HAP-1 (cell line): ENCODE measurements at regions not wholly inside any gene's neighbourhood (a gene's known extent, or its start where the extent isn't known, plus 50 kb on each side); places are given as distances from the start of the nearest gene placed in this dataset.
A peak's percentile ranks its signal among the peaks of the same experiment; 100 is the strongest.

ENCODE experiments used
- DNase-seq, 2 experiments: peaks; one replicate each; pipeline ENCODE4 v3.0.0-alpha.2; 2016 to 2020; ENCODE audit warnings: low spot score in 2 of 2
- H3K27me3 ChIP-seq: fragments of 250-450 bp; sonication (Bioruptor Pico); 2 replicates; pipeline ENCODE4 v1.5.1; 2020; ENCODE audit warnings: low read depth, mild to moderate bottlenecking, moderate library complexity
- H3K36me3 ChIP-seq: fragments of 250-450 bp; sonication (Bioruptor Pico); replicated peaks from 2 replicates; pipeline ENCODE4 v1.5.1; 2020; ENCODE audit warnings: mild to moderate bottlenecking
- H3K4me1 ChIP-seq: fragments of 250-450 bp; sonication (Bioruptor Pico); 2 replicates; pipeline ENCODE4 v1.5.1; 2020; ENCODE audit warnings: mild to moderate bottlenecking
- H3K4me3 ChIP-seq: fragments of 250-450 bp; sonication (Bioruptor Pico); 2 replicates; pipeline ENCODE4 v1.5.1; 2020; ENCODE audit warnings: mild to moderate bottlenecking, moderate library complexity
- H3K9me3 ChIP-seq: fragments of 250-450 bp; sonication (Bioruptor Pico); 2 replicates; pipeline ENCODE4 v1.5.1; 2020; ENCODE audit warnings: mild to moderate bottlenecking, moderate library complexity
- in situ Hi-C: fragments of 300-500 bp; cut with MboI; formaldehyde crosslinking; loops from 3 replicates; pipeline ENCODE4 v1.14.3; 2020; ENCODE audit warnings: low sequenced_read_pairs, inconsistent platforms, mixed read lengths

DNA sequence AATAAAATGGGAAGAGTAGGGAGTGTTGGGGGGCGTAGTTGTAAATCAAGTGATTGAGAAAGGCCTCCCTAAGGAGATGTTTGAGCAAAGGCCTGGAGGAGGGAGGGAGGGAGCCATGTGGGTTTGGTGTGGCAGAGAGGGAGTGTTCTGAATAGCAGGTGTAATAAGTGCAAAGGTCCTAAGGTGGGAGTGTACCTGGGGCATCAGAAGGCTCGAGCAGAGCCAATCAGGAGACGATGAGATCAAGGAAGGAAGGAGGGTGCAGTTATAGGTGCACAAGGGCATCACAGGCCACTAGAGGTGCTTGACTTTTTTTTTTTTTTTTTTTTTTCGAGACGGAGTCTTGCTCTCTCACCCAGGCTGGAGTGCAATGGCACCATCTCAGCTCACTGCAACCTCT, 77.9 kb upstream of the PLXNC1 start:
- Histone ChIP-seq H3K9me3 (0 out of 2 replicates have a peak, but pooled peaks cover 2% of the 10 kb centered on the region), H3K4me3 (no peak overlapping the region), H3K36me3 (no peaks in the 10 kb centered on the region), H3K4me1 (0 out of 2 replicates have a peak, but pooled peaks cover 2% of the 10 kb centered on the region), H3K27me3 (no peaks in the 10 kb centered on the region)
- DNase-seq = no peak
- in situ Hi-C loops = no loop called here

DNA sequence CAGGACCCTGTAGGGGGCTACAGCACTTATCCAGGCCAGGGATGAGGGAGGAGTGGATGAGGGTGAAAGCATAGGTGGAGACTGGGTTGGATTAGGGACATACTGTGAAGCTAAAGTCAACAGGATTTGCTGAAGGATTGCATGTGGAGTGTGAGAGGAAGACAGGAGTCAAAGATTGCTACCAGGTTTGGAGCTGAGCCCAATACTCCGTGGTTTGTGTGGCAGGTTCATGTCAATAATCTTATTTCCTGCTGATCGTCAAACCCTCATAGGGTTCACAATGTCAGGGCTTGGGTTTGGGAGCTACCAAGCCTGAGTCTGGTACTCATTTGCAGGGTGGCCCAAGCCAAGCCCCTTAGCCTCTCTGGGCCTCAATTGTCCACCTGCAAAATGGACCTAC, 77.1 kb upstream of the PLXNC1 start:
- in situ Hi-C loops = no loop called here
- no peaks in the 10 kb centered on the region for H3K27me3 ChIP-seq
- no peak for DNase-seq
- H3K4me3 ChIP-seq = no peak overlapping the region
- no peaks in the 10 kb centered on the region for H3K36me3 ChIP-seq
- 0 out of 2 replicates have a peak, but pooled peaks cover 2% of the 10 kb centered on the region for H3K9me3 ChIP-seq
- H3K4me1 ChIP-seq = 0 out of 2 replicates have a peak, but pooled peaks cover 2% of the 10 kb centered on the region

DNA sequence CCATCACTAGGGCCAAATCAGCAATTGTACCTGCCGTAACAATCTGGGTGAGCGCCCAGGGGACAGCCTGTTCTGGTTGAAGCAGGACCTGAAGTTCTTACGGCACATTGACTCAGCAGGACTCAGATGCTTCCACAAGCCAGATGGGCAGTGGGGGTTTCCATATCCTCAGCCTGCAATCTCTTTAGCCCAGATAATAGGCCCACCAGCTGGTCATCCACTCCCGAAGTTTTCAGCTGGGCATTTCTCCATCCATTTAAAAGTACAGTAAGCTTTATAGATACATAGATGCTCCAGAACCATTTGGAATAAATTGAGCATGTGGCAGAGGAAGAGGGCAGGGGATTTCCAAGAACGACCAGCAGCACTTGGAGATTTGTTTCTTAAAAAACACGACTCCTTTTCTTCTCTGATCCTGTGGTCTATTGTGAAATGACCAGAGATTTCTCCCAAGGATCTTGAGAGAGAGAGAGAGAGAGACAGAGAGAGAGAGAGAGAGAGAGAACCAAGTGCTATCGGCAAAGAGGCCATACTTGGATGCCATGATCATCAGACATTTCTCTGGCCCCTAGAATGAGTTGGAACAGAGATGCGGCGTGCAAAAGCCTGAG, 74.8 kb upstream of the PLXNC1 start:
- DNase-seq = no peak
- H3K27me3 ChIP-seq = no peaks in the 10 kb centered on the region
- in situ Hi-C loops = no loop called here
- no peak overlapping the region for H3K4me3 ChIP-seq
- H3K4me1 ChIP-seq = peaks cover 8% of the 10 kb centered on the region
- H3K9me3 ChIP-seq = 0 out of 2 replicates have a peak, but pooled peaks cover 2% of the 10 kb centered on the region
- no peaks in the 10 kb centered on the region for H3K36me3 ChIP-seq

DNA sequence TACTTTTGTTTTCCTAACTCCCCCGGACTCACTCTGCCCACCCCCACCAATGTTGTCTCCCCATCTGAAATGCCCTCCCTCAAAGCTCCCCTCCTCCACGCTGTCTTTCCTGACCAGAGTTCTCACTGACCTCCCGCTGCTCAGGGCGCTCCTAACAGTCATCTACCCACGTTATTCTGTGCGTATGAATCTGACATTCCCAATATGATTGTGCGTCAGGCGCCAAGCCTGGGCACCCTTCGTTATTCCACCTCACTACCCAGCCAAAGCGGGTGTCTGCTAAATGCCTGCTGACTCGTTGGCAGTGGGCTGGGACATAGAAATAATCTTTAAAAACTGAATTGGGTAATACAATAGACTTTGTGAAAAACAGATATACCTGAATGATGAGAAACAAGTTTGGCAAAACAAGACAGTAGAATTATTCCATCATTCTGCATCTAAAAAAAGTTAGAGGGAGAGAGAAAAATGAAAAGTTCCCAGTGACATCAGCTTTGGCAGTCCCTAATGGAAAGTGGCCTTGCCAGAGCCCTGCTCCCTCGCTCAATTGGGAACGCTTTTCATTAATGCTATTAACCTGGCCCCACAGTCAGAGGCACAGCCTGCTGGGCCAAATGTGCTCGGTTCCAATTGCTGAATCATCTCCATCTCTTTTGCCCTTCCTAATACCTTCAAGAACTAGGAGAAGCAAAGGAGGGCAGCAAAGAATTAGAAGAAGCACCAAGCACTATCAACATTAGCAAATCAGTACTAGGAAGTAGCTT, 74.0 kb upstream of the PLXNC1 start:
- H3K36me3 ChIP-seq = no peaks in the 10 kb centered on the region
- in situ Hi-C loops = no loop called here
- H3K4me1 ChIP-seq = peaks cover 12% of the 10 kb centered on the region
- H3K27me3 ChIP-seq = no peaks in the 10 kb centered on the region
- no peaks in the 10 kb centered on the region for H3K9me3 ChIP-seq
- H3K4me3 ChIP-seq = no peak overlapping the region
- DNase-seq = no peak

DNA sequence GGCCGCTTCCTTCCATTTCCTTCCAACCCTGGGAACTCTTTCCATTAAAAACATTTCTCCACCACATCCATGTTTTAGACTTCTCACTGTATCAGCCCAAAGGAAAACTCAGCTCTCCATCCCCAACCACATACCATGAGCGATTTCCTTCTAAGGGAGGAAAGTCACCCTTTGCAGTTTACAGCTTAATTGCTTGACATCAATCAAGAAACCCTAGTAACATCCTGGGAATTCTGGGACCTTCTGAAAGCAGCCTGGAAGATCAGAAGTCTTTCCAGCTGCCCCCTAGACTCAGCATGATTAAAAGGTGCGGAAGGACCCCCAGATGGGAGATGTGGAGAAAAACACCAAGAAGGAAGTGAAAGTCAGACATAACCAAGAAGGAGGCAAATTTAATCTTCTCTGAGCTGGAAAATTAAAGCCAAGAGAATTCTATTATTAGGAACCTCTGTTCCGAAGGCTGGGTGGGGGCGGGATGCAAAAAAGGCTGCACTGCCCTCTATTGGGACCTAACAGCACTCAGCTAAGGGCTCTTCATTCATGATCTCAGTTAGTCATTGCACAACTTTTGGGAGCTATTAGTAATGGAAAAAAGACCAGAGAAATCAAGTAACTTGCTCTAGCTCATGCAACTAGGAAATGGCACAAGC, 73.3 kb upstream of the PLXNC1 start:
- DNase-seq = peak; percentile 50 to 65
- Histone ChIP-seq H3K4me1 (peaks cover 14% of the 10 kb centered on the region), H3K4me3 (no peak overlapping the region), H3K9me3 (no peaks in the 10 kb centered on the region), H3K27me3 (no peaks in the 10 kb centered on the region), H3K36me3 (no peaks in the 10 kb centered on the region)
- in situ Hi-C loops = no loop called here

DNA sequence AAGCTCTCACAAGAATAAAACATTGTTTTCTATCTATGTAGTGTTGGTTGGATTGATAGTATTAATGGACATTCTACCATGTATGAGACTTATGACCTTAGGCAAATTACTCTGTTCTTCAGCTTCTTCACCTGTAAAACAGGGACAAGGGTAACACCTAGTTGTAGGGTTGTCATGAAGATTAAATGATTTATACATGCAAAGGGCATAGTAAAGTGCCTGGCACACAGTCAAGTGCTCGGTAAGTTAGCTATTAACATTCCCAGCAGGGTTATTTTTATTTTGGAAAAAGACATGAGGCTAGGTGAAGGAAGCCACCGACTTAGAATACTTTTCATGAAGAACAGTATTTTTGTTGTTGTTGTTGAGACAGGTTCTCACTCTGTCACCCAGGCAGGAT, 71.2 kb upstream of the PLXNC1 start:
- DNase-seq = no peak
- H3K27me3 ChIP-seq = no peaks in the 10 kb centered on the region
- no peaks in the 10 kb centered on the region for H3K9me3 ChIP-seq
- H3K4me1 ChIP-seq = peaks cover 14% of the 10 kb centered on the region
- H3K4me3 ChIP-seq = no peak overlapping the region
- H3K36me3 ChIP-seq = no peaks in the 10 kb centered on the region
- in situ Hi-C loops = no loop called here

DNA sequence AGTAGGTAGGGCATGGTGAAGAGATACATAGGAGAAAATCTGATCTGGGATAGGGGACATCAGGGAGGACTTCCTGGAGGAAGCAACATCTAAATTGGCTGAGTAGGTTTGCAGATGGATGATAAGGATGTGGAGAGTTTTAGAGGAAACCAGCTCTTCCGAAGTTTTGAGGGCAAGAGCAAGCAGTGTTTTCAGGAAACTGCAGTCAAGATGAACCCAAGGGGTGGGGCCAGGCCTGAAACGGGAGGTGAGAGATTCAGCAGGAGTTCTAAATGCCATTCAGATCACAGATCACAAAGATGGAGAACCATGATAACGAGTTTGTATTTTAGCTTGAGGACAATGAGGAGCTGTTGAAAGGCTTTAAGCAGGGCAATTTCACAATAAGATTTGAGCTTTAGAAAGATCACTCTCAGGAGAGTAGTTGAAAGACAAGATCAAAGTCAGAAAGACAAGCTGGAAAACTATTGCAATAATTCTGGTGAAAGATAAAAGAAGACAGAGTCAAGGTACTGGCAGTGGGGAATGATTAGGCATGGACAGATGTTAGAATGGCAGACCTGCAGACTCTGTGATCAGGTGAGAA, 70.1 kb upstream of the PLXNC1 start:
- DNase-seq = peak; percentile 31 to 49

DNA sequence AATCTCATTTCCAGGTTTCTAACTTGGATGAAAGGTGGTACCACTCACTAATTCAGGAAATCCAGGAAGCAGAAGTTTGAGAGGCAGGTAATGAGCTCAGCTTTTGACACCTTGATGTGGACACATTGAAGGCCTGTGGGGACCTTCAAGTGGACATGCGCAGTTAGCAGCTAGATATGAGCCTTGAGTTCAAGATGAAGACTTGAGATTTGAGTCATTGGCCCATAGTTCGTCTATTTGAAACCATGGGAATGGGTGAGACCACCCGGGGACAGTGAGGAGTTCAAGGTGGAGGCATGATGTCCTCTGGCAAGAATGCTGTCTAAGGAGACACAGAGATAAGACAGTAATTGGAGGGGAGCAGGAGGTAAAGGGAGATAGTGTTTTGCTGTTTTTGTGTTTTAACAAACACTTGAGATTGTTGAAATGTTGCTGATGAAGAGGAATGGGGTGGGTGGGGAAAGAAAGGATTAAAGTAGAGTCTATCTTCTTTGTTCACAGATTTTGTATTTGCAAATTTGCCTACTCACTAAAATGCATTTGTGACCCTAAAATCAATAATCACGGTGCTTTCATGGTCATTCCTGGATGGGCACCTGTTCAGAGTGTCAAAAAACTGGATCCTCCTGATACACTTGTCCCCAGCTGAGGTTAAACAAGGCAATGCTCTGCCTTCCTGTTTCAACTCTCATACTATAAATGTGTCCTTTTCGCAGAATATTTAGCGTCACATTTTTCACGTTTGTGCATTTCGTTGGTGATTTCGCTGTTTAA, 69.5 kb upstream of the PLXNC1 start:
- Histone ChIP-seq H3K27me3 (no peaks in the 10 kb centered on the region), H3K4me3 (no peak overlapping the region)
- in situ Hi-C loops = no loop called here

More for the DNA sequence above, 70.1 kb upstream of the PLXNC1 start:
- no peaks in the 10 kb centered on the region for H3K36me3 ChIP-seq
- no peaks in the 10 kb centered on the region for H3K27me3 ChIP-seq
- no peaks in the 10 kb centered on the region for H3K9me3 ChIP-seq
- peaks cover 14% of the 10 kb centered on the region for H3K4me1 ChIP-seq
- in situ Hi-C loops = no loop called here
- no peak overlapping the region for H3K4me3 ChIP-seq

DNA sequence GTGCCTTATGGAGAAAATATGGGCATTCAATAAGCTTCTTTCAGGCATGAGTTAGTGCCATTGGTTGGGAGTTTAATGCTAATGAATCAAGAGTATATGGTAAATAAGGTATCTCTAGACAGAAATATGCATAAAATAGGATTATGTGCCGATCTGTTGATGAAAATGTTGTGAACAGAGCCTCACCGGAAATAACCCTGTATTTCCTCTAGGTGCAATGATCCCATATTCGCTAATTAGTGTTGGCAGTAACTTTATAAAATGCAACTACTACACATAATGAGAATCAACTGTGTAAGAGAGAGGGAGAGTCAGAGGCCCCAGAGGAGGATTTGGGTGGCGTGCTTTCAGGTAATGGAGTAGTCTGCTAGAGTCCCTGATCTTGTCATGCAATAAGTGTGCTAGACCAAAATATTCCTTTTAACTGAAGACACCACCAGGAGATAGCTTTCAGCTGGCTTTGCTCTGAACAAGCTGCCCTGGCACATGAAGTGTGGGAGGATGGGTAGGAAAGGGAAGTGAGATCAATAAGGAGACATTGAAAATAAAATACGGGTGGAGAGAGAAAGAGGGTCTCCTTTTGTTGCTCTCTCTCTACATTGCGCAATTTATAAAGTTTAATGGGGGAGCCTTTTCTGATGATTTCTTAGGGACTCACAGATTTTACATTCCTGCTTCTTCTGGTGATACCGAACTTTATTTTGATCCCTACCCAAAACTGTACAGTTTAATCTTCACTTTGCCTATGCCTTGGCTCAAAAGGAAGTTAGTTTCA, 68.6 kb upstream of the PLXNC1 start:
- DNase-seq = no peak
- in situ Hi-C loops = no loop called here
- no peak overlapping the region for H3K4me3 ChIP-seq

More for the DNA sequence above, 69.5 kb upstream of the PLXNC1 start:
- Histone ChIP-seq H3K4me1 (peaks cover 14% of the 10 kb centered on the region), H3K36me3 (no peaks in the 10 kb centered on the region), H3K9me3 (no peaks in the 10 kb centered on the region)
- DNase-seq = no peak

DNA sequence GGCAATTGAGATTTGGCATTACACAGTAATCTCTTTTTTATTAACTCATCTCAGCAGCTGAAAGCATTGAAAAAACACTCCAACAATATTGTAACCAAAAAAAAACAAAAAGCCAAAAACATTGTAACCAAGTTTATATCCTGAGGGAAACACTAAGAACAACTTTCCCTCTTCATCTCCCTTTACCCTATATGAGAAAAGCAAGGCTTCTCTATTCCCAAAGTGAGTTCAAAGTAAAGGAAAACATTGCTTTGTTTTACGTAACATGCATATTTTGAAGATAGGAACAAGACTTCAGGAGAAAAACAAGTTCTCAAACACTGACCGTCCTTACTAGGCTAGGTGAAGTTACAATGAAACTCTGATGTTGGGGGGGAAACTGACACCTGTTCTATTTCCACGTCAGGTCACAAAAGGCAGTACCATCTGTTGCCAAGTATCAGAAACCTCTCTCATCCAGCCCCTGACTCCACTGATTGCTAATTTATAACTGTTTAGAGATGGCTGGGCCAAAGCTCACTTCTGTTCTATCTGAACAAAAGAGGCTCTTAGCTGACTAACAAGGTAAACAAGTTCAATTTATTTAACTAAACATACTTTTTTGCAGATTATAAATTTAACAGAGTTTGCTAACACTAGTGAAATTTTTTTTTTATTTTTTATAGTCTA, 67.9 kb upstream of the PLXNC1 start:
- DNase-seq = no peak
- H3K36me3 ChIP-seq = no peaks in the 10 kb centered on the region
- in situ Hi-C loops = no loop called here
- H3K4me1 ChIP-seq = peaks cover 12% of the 10 kb centered on the region
- no peaks in the 10 kb centered on the region for H3K27me3 ChIP-seq
- H3K4me3 ChIP-seq = no peak overlapping the region
- no peaks in the 10 kb centered on the region for H3K9me3 ChIP-seq

More for the DNA sequence above, 68.6 kb upstream of the PLXNC1 start:
- no peaks in the 10 kb centered on the region for H3K36me3 ChIP-seq
- H3K9me3 ChIP-seq = no peaks in the 10 kb centered on the region
- H3K27me3 ChIP-seq = no peaks in the 10 kb centered on the region
- peaks cover 14% of the 10 kb centered on the region for H3K4me1 ChIP-seq

DNA sequence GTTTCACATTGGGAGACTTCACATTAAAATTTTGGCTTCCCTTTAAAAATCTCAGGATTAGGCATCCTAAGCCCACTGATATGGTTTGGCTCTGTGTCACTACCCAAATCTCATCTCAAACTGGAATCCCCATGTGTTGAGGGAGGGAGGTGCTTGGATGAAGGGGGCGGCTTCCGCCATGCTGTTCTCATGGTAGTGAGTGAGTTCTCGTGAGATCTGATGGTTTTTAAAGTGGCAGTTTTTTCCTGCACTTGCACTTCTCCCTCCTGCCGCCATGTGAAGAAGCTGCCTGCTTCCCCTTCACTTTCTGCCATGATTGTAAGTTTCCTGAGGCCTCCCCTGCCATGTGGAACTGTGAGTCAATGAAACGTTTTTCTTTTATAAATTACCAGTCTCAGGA, 65.7 kb upstream of the PLXNC1 start:
- Histone ChIP-seq H3K9me3 (no peaks in the 10 kb centered on the region), H3K4me3 (no peak overlapping the region), H3K27me3 (no peaks in the 10 kb centered on the region), H3K4me1 (peaks cover 12% of the 10 kb centered on the region), H3K36me3 (no peaks in the 10 kb centered on the region)
- no peak for DNase-seq
- in situ Hi-C loops = no loop called here

DNA sequence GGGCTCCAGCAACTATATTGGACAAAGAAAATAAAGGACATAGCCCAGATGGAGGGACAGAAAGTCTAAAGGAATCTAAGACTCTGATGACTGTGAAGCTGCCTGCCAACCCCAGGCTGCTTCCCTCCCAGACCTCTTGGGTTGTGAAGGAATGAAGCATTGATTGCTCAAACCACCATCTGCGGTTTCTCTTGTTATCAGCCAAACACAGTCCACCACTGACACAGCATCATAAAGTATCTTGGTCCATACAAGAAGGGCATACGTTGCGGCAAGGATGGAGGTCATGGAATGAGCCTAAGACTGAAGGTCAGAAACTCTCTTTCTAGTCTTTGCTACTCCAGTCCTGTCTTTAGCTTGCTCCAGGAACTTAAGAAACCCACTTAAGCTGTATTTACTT, 58.5 kb upstream of the PLXNC1 start:
- no peaks in the 10 kb centered on the region for H3K9me3 ChIP-seq
- in situ Hi-C loops = no loop called here
- no peaks in the 10 kb centered on the region for H3K4me1 ChIP-seq
- H3K27me3 ChIP-seq = no peaks in the 10 kb centered on the region
- DNase-seq = no peak
- no peak overlapping the region for H3K4me3 ChIP-seq
- no peaks in the 10 kb centered on the region for H3K36me3 ChIP-seq
